SH-SY5Y (cell line): ENCODE measurements at regions not wholly inside any gene's neighbourhood (a gene's known extent, or its start where the extent isn't known, plus 50 kb on each side); places are given as distances from the start of the nearest gene placed in this dataset.

Source experiments
- GATA2 ChIP-seq: IDR thresholded peaks from 2 replicates; pipeline ENCODE4 v1.6.1; 2011; ENCODE audit warnings: mild to moderate bottlenecking, low read depth, low read length
- GATA3 ChIP-seq: IDR thresholded peaks from 2 replicates; pipeline ENCODE4 v1.6.1; 2011; ENCODE audit warnings: low read depth, mild to moderate bottlenecking, low read length, moderate library complexity

GRCh38 chr5:74502479-74502950 is 138.0 kb downstream of the ENC1 start:
- TF ChIP-seq GATA3 (no peak), GATA2 (no peak)
